ENCODE measurements at regions not wholly inside any gene's neighbourhood (a gene's known extent, or its start where the extent isn't known, plus 50 kb on each side); places are given as distances from the start of the nearest gene placed in this dataset.
"Not testable (repeated sequence)": the region's sequence is repeated elsewhere in the genome, so short reads cannot be mapped to it uniquely, and the experiment has no call there.

DNA sequence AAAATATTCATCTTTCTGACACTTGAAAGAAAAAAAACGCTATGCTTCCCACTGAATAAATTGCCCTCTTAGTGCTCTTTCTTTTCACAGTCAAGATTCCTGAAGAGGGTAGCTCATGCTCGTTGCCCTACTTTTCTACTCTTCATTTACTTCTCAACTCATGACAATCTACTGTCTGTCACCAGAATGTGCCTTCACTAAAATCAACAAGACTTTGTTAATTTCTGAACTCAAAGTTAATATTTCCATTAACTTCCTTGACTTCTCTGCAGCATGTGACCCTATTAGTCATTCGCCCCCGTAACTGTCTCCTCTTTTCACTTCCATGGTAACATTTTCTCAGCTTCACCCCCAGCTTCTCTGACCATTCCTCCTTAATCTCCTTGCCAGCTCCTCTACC, 98.9 kb upstream of the MAPRE2 start:
- H3K4me3 ChIP-seq (ENCODE audit: control insufficient read depth, low read depth, low read length): no peak overlapping the region
- DNase-seq (ENCODE audit: low read depth): no peak
- TF ChIP-seq, protein P1, sequence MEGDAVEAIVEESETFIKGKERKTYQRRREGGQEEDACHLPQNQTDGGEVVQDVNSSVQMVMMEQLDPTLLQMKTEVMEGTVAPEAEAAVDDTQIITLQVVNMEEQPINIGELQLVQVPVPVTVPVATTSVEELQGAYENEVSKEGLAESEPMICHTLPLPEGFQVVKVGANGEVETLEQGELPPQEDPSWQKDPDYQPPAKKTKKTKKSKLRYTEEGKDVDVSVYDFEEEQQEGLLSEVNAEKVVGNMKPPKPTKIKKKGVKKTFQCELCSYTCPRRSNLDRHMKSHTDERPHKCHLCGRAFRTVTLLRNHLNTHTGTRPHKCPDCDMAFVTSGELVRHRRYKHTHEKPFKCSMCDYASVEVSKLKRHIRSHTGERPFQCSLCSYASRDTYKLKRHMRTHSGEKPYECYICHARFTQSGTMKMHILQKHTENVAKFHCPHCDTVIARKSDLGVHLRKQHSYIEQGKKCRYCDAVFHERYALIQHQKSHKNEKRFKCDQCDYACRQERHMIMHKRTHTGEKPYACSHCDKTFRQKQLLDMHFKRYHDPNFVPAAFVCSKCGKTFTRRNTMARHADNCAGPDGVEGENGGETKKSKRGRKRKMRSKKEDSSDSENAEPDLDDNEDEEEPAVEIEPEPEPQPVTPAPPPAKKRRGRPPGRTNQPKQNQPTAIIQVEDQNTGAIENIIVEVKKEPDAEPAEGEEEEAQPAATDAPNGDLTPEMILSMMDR (conservative IDR thresholded peaks at IDR 0.05; ENCODE audit: control insufficient read depth, insufficient read depth, low read depth, low read length): no peak

DNA sequence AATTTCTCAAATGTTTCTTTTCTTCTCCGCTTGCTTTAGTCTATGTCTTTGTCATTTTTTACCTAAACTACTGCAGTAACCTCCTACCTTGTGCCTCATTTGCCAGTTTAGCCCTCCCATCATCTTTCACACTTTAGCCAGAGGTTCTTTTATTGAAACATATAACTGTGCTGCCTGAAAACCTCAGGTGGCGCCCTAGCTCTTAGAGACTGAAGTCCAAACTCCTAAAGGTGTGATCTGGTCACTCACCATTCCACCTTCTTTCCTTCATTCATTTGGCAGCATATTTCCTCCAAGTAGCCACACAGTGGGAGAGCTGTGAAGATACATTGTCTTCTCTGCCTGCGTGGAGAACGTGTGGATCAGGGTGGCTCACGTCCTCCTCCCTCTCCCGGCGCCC, 98.2 kb upstream of the MAPRE2 start:
- H3K4me3 ChIP-seq (ENCODE audit: control insufficient read depth, low read depth, low read length): no peak overlapping the region
- no peak for DNase-seq (ENCODE audit: low read depth)
- TF ChIP-seq, protein P1 (conservative IDR thresholded peaks at IDR 0.05; ENCODE audit: control insufficient read depth, insufficient read depth, low read depth, low read length): no peak

DNA sequence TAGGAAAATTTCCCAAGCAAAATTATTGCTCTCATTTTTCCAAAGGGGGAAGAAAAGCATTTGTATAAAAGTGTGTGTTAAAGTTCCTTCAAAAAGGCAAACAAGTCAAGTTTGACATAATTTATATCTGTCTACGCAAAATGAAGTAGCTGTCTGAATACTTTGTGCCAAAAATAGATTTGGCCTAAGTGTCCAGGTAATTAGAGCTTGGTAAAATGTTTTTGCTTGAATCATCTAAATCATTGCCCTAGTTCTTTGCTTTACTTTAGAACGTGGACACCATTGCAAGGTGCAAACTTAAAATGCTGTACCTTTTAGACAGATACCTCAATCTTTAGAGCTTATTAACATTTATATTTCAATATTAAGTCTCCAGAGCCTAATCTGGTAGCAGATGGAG, 97.6 kb upstream of the MAPRE2 start:
- no peak for DNase-seq (ENCODE audit: low read depth)
- TF ChIP-seq, protein P1 (conservative IDR thresholded peaks at IDR 0.05; ENCODE audit: control insufficient read depth, insufficient read depth, low read depth, low read length): no peak
- no peak overlapping the region for H3K4me3 ChIP-seq (ENCODE audit: control insufficient read depth, low read depth, low read length)

DNA sequence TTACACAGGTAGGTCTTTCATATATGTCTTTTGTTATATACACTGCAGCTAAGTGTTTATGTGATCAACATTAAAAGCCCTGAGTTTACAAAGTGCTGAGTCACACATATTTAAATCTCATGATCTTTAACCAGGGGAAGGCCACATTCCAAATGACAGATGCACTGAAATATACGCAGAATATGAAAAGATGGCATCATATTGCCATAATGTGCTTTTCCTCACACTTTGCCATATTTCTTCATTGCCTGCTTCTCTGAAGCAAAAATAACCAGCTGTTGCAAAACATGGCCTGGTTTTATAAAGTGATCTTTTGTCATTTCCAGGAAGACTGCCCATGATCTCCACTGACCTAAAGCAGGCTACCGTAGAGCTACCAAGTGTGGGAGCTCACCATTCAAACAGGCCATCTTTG, 93.5 kb upstream of the MAPRE2 start:
- TF ChIP-seq, protein P1 (conservative IDR thresholded peaks at IDR 0.05; ENCODE audit: control insufficient read depth, insufficient read depth, low read depth, low read length): no peak
- H3K4me3 ChIP-seq (ENCODE audit: control insufficient read depth, low read depth, low read length): no peak overlapping the region
- DNase-seq (ENCODE audit: low read depth): peak; percentile 65

DNA sequence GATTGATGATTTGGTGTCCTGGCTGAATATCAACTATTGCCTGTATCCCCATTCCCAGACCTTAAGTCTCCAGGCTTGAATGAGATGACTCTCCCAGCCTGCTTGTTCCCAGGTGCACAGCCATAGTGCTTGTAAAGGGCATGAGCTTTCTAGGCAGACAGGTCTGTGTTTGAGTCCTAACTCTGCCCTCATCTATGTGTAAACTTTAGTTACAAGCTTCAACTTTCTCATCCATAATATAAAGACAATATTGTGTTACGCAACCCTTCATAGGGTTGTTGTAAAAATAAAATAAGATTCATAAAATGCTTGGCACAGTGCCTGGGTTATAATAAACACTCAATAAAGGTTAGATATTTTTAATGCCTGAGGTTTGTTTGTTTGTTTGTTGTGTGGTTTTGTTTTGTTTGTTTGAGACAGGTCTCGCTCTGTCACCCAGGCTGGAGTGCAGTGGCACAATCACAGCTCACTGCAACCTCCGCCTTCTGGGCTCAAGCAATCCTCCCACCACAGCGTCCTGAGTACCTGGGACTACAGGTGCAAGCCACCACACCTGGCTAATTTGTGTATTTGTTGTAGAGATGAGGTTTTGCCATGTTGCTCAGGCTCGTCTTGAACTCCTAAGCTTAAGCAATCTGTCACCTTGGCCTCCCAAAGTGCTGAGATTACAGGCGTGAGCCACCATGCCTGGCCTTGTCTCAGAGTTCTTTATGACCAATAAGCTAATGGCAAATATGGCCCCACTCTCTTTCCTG, 89.4 kb upstream of the MAPRE2 start:
- TF ChIP-seq, protein P1 (conservative IDR thresholded peaks at IDR 0.05; ENCODE audit: control insufficient read depth, insufficient read depth, low read depth, low read length): no peak
- no peak overlapping the region for H3K4me3 ChIP-seq (ENCODE audit: control insufficient read depth, low read depth, low read length)
- DNase-seq (ENCODE audit: low read depth): no peak

DNA sequence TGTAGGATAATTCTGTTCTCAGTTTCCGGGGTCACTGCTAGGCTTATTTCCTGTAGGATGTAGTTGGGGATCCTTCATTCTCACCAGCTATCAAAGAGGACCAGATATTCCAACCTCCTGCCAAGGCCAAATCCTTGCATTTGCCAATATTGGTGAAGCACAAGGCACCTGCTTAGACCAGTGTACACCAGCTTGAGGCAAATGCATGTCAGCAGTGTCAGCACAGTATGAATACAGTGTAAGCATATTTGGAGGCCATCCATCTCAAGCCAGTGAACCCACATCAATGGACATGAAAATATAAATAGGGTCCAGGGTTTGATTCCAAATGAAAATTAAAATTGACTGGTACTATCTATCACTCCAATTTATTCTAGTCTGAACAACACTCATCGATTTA, 88.0 kb upstream of the MAPRE2 start:
- no peak overlapping the region for H3K4me3 ChIP-seq (ENCODE audit: control insufficient read depth, low read depth, low read length)
- DNase-seq (ENCODE audit: low read depth): no peak
- TF ChIP-seq, protein P1 (conservative IDR thresholded peaks at IDR 0.05; ENCODE audit: control insufficient read depth, insufficient read depth, low read depth, low read length): no peak

DNA sequence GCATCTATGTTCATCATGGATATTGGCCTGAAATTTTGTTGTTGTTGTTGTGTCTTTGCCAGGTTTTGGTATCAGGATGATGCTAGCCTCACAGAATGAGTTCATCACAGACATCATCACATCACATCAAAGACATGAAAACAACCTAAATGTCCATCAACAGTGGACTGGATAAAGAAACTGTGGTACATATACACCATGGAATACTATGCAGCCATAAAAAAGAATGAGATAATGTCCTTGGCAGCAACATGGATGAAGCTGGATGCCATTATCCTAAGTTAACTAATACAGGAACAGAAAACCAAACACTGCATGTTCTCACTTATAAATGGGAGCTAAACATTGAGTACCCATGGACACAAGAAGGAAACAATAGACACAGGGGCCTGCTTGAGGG, 85.7 kb upstream of the MAPRE2 start:
- not testable (repeated sequence) for H3K4me3 ChIP-seq (ENCODE audit: control insufficient read depth, low read depth, low read length); DNase-seq (ENCODE audit: low read depth)

Data from fibroblast of mammary gland (primary cell).